ENCODE measurements at regions not wholly inside any gene's neighbourhood (a gene's known extent, or its start where the extent isn't known, plus 50 kb on each side); places are given as distances from the start of the nearest gene placed in this dataset.

GRCh38 chr5:14069021-14069420 lies 74.1 kb upstream of the TRIO start:
- H3K27me3 Mint-ChIP-seq, result peaks cover 2% of the 10 kb centered on the region
- TF ChIP-seq, protein P1, sequence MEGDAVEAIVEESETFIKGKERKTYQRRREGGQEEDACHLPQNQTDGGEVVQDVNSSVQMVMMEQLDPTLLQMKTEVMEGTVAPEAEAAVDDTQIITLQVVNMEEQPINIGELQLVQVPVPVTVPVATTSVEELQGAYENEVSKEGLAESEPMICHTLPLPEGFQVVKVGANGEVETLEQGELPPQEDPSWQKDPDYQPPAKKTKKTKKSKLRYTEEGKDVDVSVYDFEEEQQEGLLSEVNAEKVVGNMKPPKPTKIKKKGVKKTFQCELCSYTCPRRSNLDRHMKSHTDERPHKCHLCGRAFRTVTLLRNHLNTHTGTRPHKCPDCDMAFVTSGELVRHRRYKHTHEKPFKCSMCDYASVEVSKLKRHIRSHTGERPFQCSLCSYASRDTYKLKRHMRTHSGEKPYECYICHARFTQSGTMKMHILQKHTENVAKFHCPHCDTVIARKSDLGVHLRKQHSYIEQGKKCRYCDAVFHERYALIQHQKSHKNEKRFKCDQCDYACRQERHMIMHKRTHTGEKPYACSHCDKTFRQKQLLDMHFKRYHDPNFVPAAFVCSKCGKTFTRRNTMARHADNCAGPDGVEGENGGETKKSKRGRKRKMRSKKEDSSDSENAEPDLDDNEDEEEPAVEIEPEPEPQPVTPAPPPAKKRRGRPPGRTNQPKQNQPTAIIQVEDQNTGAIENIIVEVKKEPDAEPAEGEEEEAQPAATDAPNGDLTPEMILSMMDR (conservative IDR thresholded peaks at IDR 0.05), result no peak
- H3K9me3 Mint-ChIP-seq, result no peaks in the 10 kb centered on the region
- no peaks in the 10 kb centered on the region for H3K36me3 Mint-ChIP-seq
- no peak for DNase-seq (ENCODE audit: extremely low spot score, unreplicated experiment)
- no peak overlapping the region for H3K27ac Mint-ChIP-seq
- H3K4me3 Mint-ChIP-seq, result no peak overlapping the region
- no peaks in the 10 kb centered on the region for H3K4me1 Mint-ChIP-seq (ENCODE audit: unreplicated experiment)

- Mint-ChIP-seq H3K9me3 (no peaks in the 10 kb centered on the region), H3K27me3 (no peaks in the 10 kb centered on the region)
These were observed 75.0 kb upstream of the TRIO start for GRCh38 chr5:14068136-14068535.

DNA sequence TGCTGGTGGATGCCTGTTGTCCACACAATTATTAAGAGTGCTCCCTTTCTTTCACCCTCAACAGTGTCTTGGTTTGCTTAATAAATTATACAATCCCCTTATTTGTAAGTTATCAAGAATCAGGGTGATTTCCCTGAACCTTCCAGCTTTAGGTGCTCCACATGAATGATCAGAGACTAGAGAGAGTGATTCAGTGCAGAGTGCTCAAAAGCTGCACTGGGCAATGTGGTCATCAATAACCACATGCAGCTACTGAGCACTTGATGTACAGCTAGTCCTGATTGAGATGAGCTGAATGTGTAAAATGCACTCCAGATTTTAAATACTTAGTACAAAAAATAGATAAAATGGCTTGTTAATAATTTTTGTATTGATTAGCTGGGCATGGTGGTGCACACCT lies 76.8 kb upstream of the TRIO start:
- H3K27ac Mint-ChIP-seq, result no peak overlapping the region
- no peaks in the 10 kb centered on the region for H3K4me1 Mint-ChIP-seq (ENCODE audit: unreplicated experiment)
- DNase-seq (ENCODE audit: extremely low spot score, unreplicated experiment), result no peak
- H3K9me3 Mint-ChIP-seq, result no peaks in the 10 kb centered on the region
- TF ChIP-seq, protein P1 (conservative IDR thresholded peaks at IDR 0.05), result no peak
- no peaks in the 10 kb centered on the region for H3K36me3 Mint-ChIP-seq
- no peak overlapping the region for H3K4me3 Mint-ChIP-seq
- no peaks in the 10 kb centered on the region for H3K27me3 Mint-ChIP-seq

More at GRCh38 chr5:14068136-14068535, 75.0 kb upstream of the TRIO start:
- no peak overlapping the region for H3K4me3 Mint-ChIP-seq
- DNase-seq (ENCODE audit: extremely low spot score, unreplicated experiment), result no peak
- TF ChIP-seq, protein P1 (conservative IDR thresholded peaks at IDR 0.05), result no peak
- no peaks in the 10 kb centered on the region for H3K36me3 Mint-ChIP-seq
- H3K27ac Mint-ChIP-seq, result no peak overlapping the region
- no peaks in the 10 kb centered on the region for H3K4me1 Mint-ChIP-seq (ENCODE audit: unreplicated experiment)

- no peak for DNase-seq (ENCODE audit: extremely low spot score, unreplicated experiment)
- Mint-ChIP-seq H3K27me3 (no peaks in the 10 kb centered on the region), H3K27ac (no peak overlapping the region), H3K4me1 (ENCODE audit: unreplicated experiment) (no peaks in the 10 kb centered on the region), H3K4me3 (no peak overlapping the region), H3K9me3 (no peaks in the 10 kb centered on the region), H3K36me3 (no peaks in the 10 kb centered on the region)
- TF ChIP-seq, protein P1 (conservative IDR thresholded peaks at IDR 0.05), result no peak
These were observed 78.3 kb upstream of the TRIO start for GRCh38 chr5:14064841-14065240.

DNA sequence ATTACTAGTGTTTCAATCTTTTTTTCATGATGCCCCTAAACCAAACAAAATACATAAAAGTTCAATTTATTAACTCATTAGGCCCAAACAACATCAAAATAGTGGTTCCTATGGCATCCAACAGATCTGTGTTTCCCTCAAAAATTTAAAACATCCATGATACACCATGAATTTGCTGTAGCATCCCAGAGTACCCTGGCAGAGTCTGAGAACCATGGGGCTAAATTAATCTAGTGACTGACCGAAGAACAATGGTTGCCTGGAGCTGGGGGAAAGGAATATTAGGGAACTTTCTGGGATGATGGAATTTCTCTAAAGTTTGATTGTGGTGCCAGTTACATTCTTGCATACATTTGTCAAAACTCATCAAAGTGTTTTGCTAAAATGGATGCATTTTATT lies 79.5 kb upstream of the TRIO start:
- H3K36me3 Mint-ChIP-seq, result no peaks in the 10 kb centered on the region
- no peaks in the 10 kb centered on the region for H3K4me1 Mint-ChIP-seq (ENCODE audit: unreplicated experiment)
- H3K9me3 Mint-ChIP-seq, result no peaks in the 10 kb centered on the region
- DNase-seq (ENCODE audit: extremely low spot score, unreplicated experiment), result no peak
- no peak overlapping the region for H3K27ac Mint-ChIP-seq
- TF ChIP-seq, protein P1 (conservative IDR thresholded peaks at IDR 0.05), result no peak
- H3K27me3 Mint-ChIP-seq, result no peaks in the 10 kb centered on the region
- no peak overlapping the region for H3K4me3 Mint-ChIP-seq

DNA sequence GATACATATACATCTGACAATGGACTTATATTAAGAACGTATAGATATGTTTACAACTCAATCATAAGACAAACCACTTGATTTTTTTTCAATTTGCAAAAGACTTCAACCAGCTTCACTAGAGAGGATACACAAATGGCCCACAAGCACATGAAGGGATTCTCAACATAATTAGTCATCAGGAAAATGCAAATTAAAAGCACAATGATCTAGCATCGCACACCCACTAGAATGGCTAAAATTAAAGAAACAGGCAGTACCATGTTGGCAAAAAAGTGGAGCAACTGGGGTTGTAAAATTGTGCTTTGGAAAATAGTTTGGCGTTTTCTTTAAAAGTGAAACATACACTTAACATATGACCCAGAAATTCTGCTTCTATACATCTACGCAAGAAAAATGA lies 80.0 kb upstream of the TRIO start:
- H3K27me3 Mint-ChIP-seq, result no peaks in the 10 kb centered on the region
- H3K4me1 Mint-ChIP-seq (ENCODE audit: unreplicated experiment), result no peaks in the 10 kb centered on the region
- H3K36me3 Mint-ChIP-seq, result no peaks in the 10 kb centered on the region
- no peak for DNase-seq (ENCODE audit: extremely low spot score, unreplicated experiment)
- TF ChIP-seq, protein P1 (conservative IDR thresholded peaks at IDR 0.05), result no peak
- H3K27ac Mint-ChIP-seq, result no peak overlapping the region
- H3K4me3 Mint-ChIP-seq, result no peak overlapping the region
- H3K9me3 Mint-ChIP-seq, result no peaks in the 10 kb centered on the region

All from type B pancreatic cell (in vitro differentiated cells).